ENCODE measurements at regions not wholly inside any gene's neighbourhood (a gene's known extent, or its start where the extent isn't known, plus 50 kb on each side); places are given as distances from the start of the nearest gene placed in this dataset.

- TF ChIP-seq CTCF (IDR thresholded peaks at IDR 0.05) (no peak), POLR2A (IDR thresholded peaks at IDR 0.05; ENCODE audit: low read depth) (no peak)
These were observed 441.3 kb upstream of the API5 start for GRCh38 chr11:42870480-42870879.

Data from esophagus muscularis mucosa (tissue), 3 donors.